Stimulated activated CD8-positive, alpha-beta memory T cell treated with anti-CD3 and anti-CD28 coated beads, Interleukin-2, amount 100 ng/mL, for 48 hours (primary cell): ENCODE measurements at regions not wholly inside any gene's neighbourhood (a gene's known extent, or its start where the extent isn't known, plus 50 kb on each side); places are given as distances from the start of the nearest gene placed in this dataset.
A peak's percentile ranks its signal among the peaks of the same experiment; 100 is the strongest.
"Not testable (repeated sequence)": the region's sequence is repeated elsewhere in the genome, so short reads cannot be mapped to it uniquely, and the experiment has no call there.

Source experiments
- DNase-seq, 2 donors: peaks; one replicate each; pipeline ENCODE4 v3.0.0-alpha.2; 2020; ENCODE audit warnings: low read depth in 2 of 2

- DNase-seq, result no peak
Observed at GRCh38 chr9:113665064-113665463, 201.5 kb downstream of the RGS3 start.

GRCh38 chr9:113665756-113666155, 202.2 kb downstream of the RGS3 start:
- no peak for DNase-seq

- DNase-seq, result no peak
Observed at GRCh38 chr9:113668061-113668460, 204.5 kb downstream of the RGS3 start.

- DNase-seq, result no peak
Observed at GRCh38 chr9:113669522-113670115, 206.1 kb downstream of the RGS3 start.

- DNase-seq, result no peak
Observed at GRCh38 chr9:113673726-113674125, 202.4 kb upstream of the ZNF618 start.

GRCh38 chr9:113674436-113674835, 201.7 kb upstream of the ZNF618 start:
- DNase-seq, result no peak

GRCh38 chr9:113675475-113675941, 200.6 kb upstream of the ZNF618 start:
- DNase-seq, result no peak

- no peak for DNase-seq
Observed at GRCh38 chr9:113677057-113677456, 199.1 kb upstream of the ZNF618 start.

GRCh38 chr9:113677569-113677968, 198.5 kb upstream of the ZNF618 start:
- DNase-seq, result no peak

- DNase-seq, result no peak
Observed at GRCh38 chr9:113678119-113678858, 197.8 kb upstream of the ZNF618 start.

GRCh38 chr9:113678859-113679256, 197.3 kb upstream of the ZNF618 start:
- no peak for DNase-seq

- peak; percentile 14 to 42 for DNase-seq
Observed at GRCh38 chr9:113682297-113682771, 193.8 kb upstream of the ZNF618 start.

- DNase-seq, result not testable (repeated sequence)
Observed at GRCh38 chr9:113685636-113686035, 190.5 kb upstream of the ZNF618 start.

GRCh38 chr9:113687107-113687679, 188.9 kb upstream of the ZNF618 start:
- DNase-seq, result no peak

- DNase-seq, result no peak
Observed at GRCh38 chr9:113687680-113688371, 188.3 kb upstream of the ZNF618 start.

GRCh38 chr9:113690055-113690740, 185.9 kb upstream of the ZNF618 start:
- no peak for DNase-seq

- DNase-seq, result no peak
Observed at GRCh38 chr9:113692256-113692655, 183.9 kb upstream of the ZNF618 start.

GRCh38 chr9:113694912-113695311, 181.2 kb upstream of the ZNF618 start:
- no peak for DNase-seq

- no peak for DNase-seq
Observed at GRCh38 chr9:113695440-113695851, 180.7 kb upstream of the ZNF618 start.

- DNase-seq, result no peak
Observed at GRCh38 chr9:113695901-113696300, 180.2 kb upstream of the ZNF618 start.
